GM20000 (cell line): ENCODE measurements at regions not wholly inside any gene's neighbourhood (a gene's known extent, or its start where the extent isn't known, plus 50 kb on each side); places are given as distances from the start of the nearest gene placed in this dataset.

Experiments
- DNase-seq: peaks from one replicate; pipeline ENCODE4 v3.0.0; 2012; ENCODE audit warnings: low spot score
- TF ChIP-seq, protein P1 (sequence below): IDR thresholded peaks from 2 replicates; pipeline ENCODE4 v1.5.1; 2012; ENCODE audit warnings: mild to moderate bottlenecking, control low read depth; ENCODE audit errors: extremely low read depth, missing control alignments

DNA sequence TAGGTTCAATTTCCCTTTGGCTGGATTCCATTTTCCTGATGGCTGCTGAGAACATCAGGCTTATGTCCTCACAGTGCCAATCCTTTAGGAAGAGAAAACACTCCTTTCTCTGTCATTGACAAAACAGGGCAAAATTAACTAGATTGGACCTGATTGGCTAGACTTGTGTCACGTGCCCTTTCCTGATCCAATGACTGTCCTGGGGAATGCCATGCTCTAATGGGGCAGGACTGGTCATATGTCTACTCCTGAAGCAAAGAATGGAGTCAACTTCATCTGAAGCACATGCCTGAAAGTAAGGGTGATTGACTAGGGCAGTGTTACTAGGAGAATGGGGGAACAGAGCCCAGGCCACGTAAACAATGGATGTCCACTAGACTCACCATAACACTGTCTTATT, 220.4 kb downstream of the KDR start:
- no peak for DNase-seq
- TF ChIP-seq, protein P1, sequence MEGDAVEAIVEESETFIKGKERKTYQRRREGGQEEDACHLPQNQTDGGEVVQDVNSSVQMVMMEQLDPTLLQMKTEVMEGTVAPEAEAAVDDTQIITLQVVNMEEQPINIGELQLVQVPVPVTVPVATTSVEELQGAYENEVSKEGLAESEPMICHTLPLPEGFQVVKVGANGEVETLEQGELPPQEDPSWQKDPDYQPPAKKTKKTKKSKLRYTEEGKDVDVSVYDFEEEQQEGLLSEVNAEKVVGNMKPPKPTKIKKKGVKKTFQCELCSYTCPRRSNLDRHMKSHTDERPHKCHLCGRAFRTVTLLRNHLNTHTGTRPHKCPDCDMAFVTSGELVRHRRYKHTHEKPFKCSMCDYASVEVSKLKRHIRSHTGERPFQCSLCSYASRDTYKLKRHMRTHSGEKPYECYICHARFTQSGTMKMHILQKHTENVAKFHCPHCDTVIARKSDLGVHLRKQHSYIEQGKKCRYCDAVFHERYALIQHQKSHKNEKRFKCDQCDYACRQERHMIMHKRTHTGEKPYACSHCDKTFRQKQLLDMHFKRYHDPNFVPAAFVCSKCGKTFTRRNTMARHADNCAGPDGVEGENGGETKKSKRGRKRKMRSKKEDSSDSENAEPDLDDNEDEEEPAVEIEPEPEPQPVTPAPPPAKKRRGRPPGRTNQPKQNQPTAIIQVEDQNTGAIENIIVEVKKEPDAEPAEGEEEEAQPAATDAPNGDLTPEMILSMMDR = no peak

DNA sequence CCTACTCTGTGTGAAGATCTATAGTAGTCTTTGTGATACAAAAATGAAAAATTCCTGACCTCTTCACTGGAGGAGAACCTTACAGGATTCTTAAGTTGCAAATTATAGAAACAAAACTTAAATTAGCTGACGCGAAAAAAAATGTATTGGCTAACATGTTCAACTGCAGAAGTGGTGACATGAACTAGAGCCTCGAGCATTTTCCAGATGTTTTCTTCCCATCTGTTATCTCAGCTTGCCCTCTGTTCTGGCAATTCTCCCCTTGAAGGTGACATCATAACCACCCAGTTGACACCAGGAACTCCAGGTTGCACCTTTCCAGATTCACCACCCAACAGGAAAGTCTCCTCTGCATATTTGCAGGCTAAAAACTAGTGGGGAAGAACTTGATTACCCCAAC, 222.4 kb downstream of the KDR start:
- no peak for DNase-seq
- TF ChIP-seq, protein P1 = no peak

DNA sequence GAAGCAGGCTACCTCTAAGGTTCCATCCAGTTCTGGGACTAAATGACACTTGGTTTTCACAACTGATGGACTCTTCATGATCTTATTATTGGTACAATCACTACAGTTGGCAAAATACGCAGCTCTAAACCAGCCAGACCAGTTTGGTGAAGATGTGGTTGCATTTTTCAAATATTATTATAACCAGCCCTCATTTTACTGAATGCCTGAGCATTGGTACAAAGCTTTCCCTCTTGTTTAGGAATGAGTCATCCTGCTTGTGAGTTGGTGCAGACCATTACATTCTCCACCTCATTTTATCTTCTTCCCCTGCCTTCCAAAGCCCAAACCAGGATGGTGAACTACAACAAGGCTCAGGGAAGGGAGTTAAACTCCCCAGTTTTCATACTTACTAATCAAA, 223.1 kb downstream of the KDR start:
- DNase-seq = no peak
- TF ChIP-seq, protein P1 = no peak

DNA sequence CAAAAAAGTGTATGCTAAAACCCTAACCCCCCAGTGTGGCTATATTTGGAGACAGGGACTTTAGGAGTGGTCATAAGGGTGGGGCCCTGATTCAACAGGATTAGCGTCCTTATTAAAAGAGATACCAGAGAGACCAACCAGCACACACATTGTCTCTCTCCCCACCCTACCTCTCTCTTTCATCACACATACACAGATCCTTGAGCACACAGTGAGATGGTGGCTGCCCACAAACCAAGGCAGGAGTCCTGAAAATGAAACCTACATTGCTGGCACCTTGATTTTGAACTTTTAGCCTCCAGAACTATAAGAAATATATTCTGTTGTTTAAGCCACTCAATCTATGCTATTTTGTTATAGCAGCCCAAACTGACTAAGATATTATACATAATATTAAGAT, 224.2 kb downstream of the KDR start:
- TF ChIP-seq, protein P1 = no peak
- DNase-seq = no peak

DNA sequence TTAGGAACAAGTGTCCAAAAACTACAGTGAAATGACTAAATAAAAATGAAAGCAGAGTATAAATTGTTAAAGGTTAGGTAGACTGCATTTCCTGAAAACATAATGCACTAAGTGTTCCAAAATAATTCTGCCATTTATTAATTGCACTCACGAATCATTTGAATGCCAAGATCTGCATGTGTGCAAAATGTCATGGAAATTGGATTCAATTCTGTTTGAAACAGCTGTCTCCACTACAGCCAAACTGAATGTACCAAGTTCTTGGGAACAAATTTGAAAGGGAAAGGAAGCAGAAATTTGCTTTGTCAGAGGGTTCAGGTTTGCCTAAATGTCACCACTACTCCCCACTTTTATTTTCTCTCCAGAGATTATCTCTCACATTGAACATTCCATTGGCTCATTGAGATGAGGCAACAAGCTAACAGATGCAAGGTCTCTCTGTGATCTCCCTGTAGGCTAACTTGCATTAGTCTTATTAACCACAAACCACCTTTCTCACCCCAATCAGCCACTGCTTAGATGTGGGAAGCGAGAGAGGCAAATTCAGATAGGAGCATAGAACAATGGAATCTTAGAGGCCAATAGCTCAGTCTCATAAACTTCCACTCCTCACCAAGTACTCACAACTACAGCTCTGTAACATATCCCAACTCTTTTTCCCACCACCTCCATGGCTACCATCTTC, 226.6 kb downstream of the KDR start:
- no peak for DNase-seq
- TF ChIP-seq, protein P1 = no peak

DNA sequence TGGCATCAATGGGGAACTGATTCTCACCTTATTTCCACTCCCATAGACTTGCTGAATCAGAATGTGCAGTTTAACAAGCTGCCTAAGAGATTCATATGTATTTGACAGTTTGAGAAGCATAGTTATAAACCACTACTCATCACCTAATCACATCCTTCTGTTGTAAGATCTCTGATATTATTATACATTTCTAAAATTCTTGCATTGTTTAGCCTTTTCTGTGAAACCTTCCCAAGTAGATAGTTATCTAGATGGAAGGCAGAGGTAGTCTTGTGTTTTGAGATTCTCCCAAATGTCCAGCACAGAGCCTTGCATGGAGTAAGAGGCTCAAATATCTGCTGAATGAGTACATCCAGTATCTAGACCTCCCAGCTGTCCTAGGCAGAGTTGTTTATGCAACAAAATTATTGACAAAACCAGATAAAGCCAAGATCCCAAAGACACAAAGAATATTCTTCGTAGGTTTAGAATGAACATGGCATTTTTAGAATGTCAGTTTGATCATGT, 227.3 kb downstream of the KDR start:
- DNase-seq = no peak
- TF ChIP-seq, protein P1 = no peak

DNA sequence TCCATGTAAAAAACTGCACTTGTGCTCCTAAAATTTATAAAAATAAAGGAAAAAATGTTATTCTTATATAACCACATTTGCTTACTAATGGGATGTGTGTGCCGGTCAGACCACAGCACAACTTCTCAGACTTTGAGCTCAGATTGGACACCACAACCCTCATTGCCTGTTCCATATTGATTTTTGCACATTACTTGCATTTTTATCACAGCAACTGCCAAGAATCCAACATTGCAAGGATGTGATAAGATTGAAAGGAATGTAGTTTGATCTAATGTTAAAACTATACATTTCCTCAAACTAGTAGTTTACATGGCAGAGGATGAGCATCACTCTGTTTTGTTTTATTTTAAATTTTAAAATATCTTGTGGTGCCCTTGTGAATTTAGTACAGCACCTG, 227.8 kb downstream of the KDR start:
- TF ChIP-seq, protein P1 = no peak
- DNase-seq = no peak
